ENCODE measurements at regions not wholly inside any gene's neighbourhood (a gene's known extent, or its start where the extent isn't known, plus 50 kb on each side); places are given as distances from the start of the nearest gene placed in this dataset.

GRCh38 chr14:95458459-95458858, 58.0 kb downstream of the SYNE3 start:
- Histone ChIP-seq H3K9me3 (ENCODE audit: control insufficient read depth, low read length) (no peaks in the 10 kb centered on the region), H3K4me1 (no peaks in the 10 kb centered on the region), H3K27ac (no peak overlapping the region), H2AFZ (no peak overlapping the region), H3K79me2 (no peaks in the 10 kb centered on the region), H3K27me3 (ENCODE audit: control insufficient read depth, insufficient read depth, low read length) (no peaks in the 10 kb centered on the region), H3K9ac (no peak overlapping the region), H3K4me3 (ENCODE audit: low read depth, low read length) (no peak overlapping the region), H3K36me3 (ENCODE audit: control insufficient read depth, insufficient read depth, low read length) (no peaks in the 10 kb centered on the region), H3K4me2 (ENCODE audit: low read length) (no peak overlapping the region)
- no peak for TF ChIP-seq CTCF (IDR thresholded peaks at IDR 0.05)

GRCh38 chr14:95456281-95456680, 60.2 kb downstream of the SYNE3 start:
- Histone ChIP-seq H3K9ac (no peak overlapping the region), H3K27ac (no peak overlapping the region), H3K4me2 (ENCODE audit: low read length) (no peak overlapping the region), H3K4me3 (ENCODE audit: low read depth, low read length) (no peak overlapping the region), H3K9me3 (ENCODE audit: control insufficient read depth, low read length) (no peaks in the 10 kb centered on the region), H3K36me3 (ENCODE audit: control insufficient read depth, insufficient read depth, low read length) (no peaks in the 10 kb centered on the region), H2AFZ (no peak overlapping the region), H3K4me1 (no peaks in the 10 kb centered on the region), H3K79me2 (no peaks in the 10 kb centered on the region), H3K27me3 (ENCODE audit: control insufficient read depth, insufficient read depth, low read length) (no peaks in the 10 kb centered on the region)
- TF ChIP-seq CTCF (IDR thresholded peaks at IDR 0.05): no peak

- H3K4me1 ChIP-seq: no peaks in the 10 kb centered on the region
- no peak overlapping the region for H2AFZ ChIP-seq
- no peak overlapping the region for H3K9ac ChIP-seq
- H3K4me3 ChIP-seq (ENCODE audit: low read depth, low read length): no peak overlapping the region
- H3K79me2 ChIP-seq: no peaks in the 10 kb centered on the region
- H3K9me3 ChIP-seq (ENCODE audit: control insufficient read depth, low read length): no peaks in the 10 kb centered on the region
- H3K36me3 ChIP-seq (ENCODE audit: control insufficient read depth, insufficient read depth, low read length): no peaks in the 10 kb centered on the region
- no peak overlapping the region for H3K27ac ChIP-seq
- no peaks in the 10 kb centered on the region for H3K27me3 ChIP-seq (ENCODE audit: control insufficient read depth, insufficient read depth, low read length)
- TF ChIP-seq CTCF (IDR thresholded peaks at IDR 0.05): no peak
- H3K4me2 ChIP-seq (ENCODE audit: low read length): no peak overlapping the region
Observed at GRCh38 chr14:95455246-95455645, 61.2 kb downstream of the SYNE3 start.

- no peak overlapping the region for H2AFZ ChIP-seq
- no peaks in the 10 kb centered on the region for H3K27me3 ChIP-seq (ENCODE audit: control insufficient read depth, insufficient read depth, low read length)
- no peak for TF ChIP-seq CTCF (IDR thresholded peaks at IDR 0.05)
- H3K4me3 ChIP-seq (ENCODE audit: low read depth, low read length): no peak overlapping the region
- no peaks in the 10 kb centered on the region for H3K79me2 ChIP-seq
- no peak overlapping the region for H3K27ac ChIP-seq
- no peaks in the 10 kb centered on the region for H3K36me3 ChIP-seq (ENCODE audit: control insufficient read depth, insufficient read depth, low read length)
- no peaks in the 10 kb centered on the region for H3K9me3 ChIP-seq (ENCODE audit: control insufficient read depth, low read length)
- H3K9ac ChIP-seq: no peak overlapping the region
- no peak overlapping the region for H3K4me2 ChIP-seq (ENCODE audit: low read length)
- H3K4me1 ChIP-seq: no peaks in the 10 kb centered on the region
Observed at GRCh38 chr14:95453713-95453980, 62.8 kb downstream of the SYNE3 start.

DNA sequence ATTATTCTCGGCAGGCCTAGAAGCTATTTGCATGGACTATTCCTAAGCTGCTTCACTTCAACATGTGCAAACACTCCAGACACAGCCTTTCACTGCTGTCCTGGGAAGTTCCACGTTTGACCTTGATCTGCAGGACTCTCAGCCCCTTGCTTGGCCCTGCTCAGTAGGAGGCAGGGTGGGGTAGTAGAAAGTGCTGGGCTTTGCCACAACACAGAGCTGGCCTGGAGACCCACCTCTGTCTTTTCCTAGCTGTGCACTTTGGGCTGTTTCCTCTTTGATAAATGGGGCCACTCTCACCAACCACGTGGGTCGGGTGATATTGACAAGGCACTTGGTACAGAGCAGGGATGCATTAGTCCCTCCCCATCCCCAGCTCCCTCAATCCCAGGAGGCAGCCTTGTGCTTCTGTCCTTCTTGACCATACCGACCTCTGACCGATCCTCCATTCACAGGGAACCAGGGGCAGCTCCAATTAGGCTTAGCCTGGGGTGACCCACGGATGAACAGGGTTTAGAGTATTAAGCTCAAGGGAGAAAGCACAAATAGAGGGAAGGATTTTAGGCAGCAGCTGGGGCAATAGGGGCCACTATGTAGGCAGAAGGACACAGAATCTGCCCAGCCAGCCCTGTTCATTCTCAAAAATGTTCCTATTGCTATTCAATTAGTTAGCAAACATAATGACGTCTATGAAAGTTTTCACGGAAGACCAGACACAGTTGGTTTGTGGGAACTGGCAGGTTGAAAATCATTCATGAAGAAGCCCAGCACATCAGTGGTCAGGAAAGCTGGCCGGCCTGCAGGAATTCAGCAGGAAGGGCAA, 63.3 kb downstream of the SYNE3 start:
- H3K27ac ChIP-seq: no peak overlapping the region
- H3K27me3 ChIP-seq (ENCODE audit: control insufficient read depth, insufficient read depth, low read length): no peaks in the 10 kb centered on the region
- no peaks in the 10 kb centered on the region for H3K9me3 ChIP-seq (ENCODE audit: control insufficient read depth, low read length)
- H3K79me2 ChIP-seq: no peaks in the 10 kb centered on the region
- no peak overlapping the region for H2AFZ ChIP-seq
- no peak overlapping the region for H3K4me3 ChIP-seq (ENCODE audit: low read depth, low read length)
- no peak overlapping the region for H3K4me2 ChIP-seq (ENCODE audit: low read length)
- H3K9ac ChIP-seq: no peak overlapping the region
- no peaks in the 10 kb centered on the region for H3K4me1 ChIP-seq
- H3K36me3 ChIP-seq (ENCODE audit: control insufficient read depth, insufficient read depth, low read length): no peaks in the 10 kb centered on the region
- no peak for TF ChIP-seq CTCF (IDR thresholded peaks at IDR 0.05)
